Loucy (cell line): ENCODE measurements at regions not wholly inside any gene's neighbourhood (a gene's known extent, or its start where the extent isn't known, plus 50 kb on each side); places are given as distances from the start of the nearest gene placed in this dataset.
A peak's percentile ranks its signal among the peaks of the same experiment; 100 is the strongest.

Experiments
- H2AFZ ChIP-seq: fragments of 200-600 bp; sonication (generic); 2 replicates; pipeline ENCODE4 v1.6.0; 2016; ENCODE audit warnings: antibody characterized with exemption, mild to moderate bottlenecking, low read length, moderate library complexity
- H3F3A ChIP-seq: fragments of 200-600 bp; 2 replicates; pipeline ENCODE4 v1.6.0; 2016; ENCODE audit warnings: antibody characterized with exemption, low read depth, mild to moderate bottlenecking
- H3K27me3 ChIP-seq: fragments of 200-600 bp; sonication (generic); 2 replicates; pipeline ENCODE4 v1.6.1; 2014; ENCODE audit warnings: low read length, mild to moderate bottlenecking; ENCODE audit not compliant: insufficient read depth, poor library complexity, severe bottlenecking
- H3K36me3 ChIP-seq: fragments of 200-600 bp; sonication (generic); 2 replicates; pipeline ENCODE4 v1.6.1; 2016; ENCODE audit warnings: low read length; ENCODE audit not compliant: insufficient read depth
- H3K4me1 ChIP-seq: fragments of 200-600 bp; sonication (generic); 2 replicates; pipeline ENCODE4 v1.5.1; 2014; ENCODE audit warnings: low read length, mild to moderate bottlenecking; ENCODE audit not compliant: insufficient read depth, poor library complexity, severe bottlenecking
- H3K4me2 ChIP-seq: fragments of 200-600 bp; sonication (generic); 2 replicates; pipeline ENCODE4 v1.6.0; 2014; ENCODE audit warnings: antibody characterized with exemption, low read length, low read depth, mild to moderate bottlenecking; ENCODE audit not compliant: poor library complexity, severe bottlenecking
- H3K4me3 ChIP-seq: fragments of 200-600 bp; sonication (generic); 2 replicates; pipeline ENCODE4 v1.5.1; 2014; ENCODE audit warnings: low read length, mild to moderate bottlenecking, mixed read lengths; ENCODE audit not compliant: poor library complexity, severe bottlenecking
- H3K79me2 ChIP-seq: fragments of 200-600 bp; sonication (generic); 2 replicates; pipeline ENCODE4 v1.6.1; 2014; ENCODE audit warnings: low read length; ENCODE audit not compliant: insufficient read depth
- H3K9ac ChIP-seq: fragments of 200-600 bp; sonication (generic); 2 replicates; pipeline ENCODE4 v1.6.0; 2014; ENCODE audit warnings: mild to moderate bottlenecking, low read depth, low read length, moderate library complexity; ENCODE audit not compliant: poor library complexity, severe bottlenecking
- H3K9me2 ChIP-seq: fragments of 200-600 bp; sonication (generic); replicated peaks from 2 replicates; pipeline ENCODE4 v1.6.1; 2016; ENCODE audit warnings: low read depth, low read length, mixed read lengths
- H3K9me3 ChIP-seq: fragments of 200-600 bp; sonication (generic); 2 replicates; pipeline ENCODE4 v1.6.1; 2014; ENCODE audit warnings: mild to moderate bottlenecking, antibody characterized with exemption, low read length, low read depth; ENCODE audit not compliant: insufficient read depth
- H4K20me1 ChIP-seq: fragments of 200-600 bp; sonication (generic); 2 replicates; pipeline ENCODE4 v1.6.0; 2014; ENCODE audit warnings: antibody characterized with exemption, low read length, mild to moderate bottlenecking; ENCODE audit not compliant: insufficient read depth, poor library complexity, severe bottlenecking
- CTCF ChIP-seq: fragments of 200-600 bp; sonication (generic); conservative IDR thresholded peaks from 2 replicates; pipeline ENCODE4 v1.5.1; 2014; ENCODE audit warnings: mild to moderate bottlenecking, antibody characterized with exemption, low read length
- EZH2phosphoT487 ChIP-seq: fragments of 200-600 bp; IDR thresholded peaks from 2 replicates; pipeline ENCODE4 v1.6.1; 2018; ENCODE audit warnings: antibody characterized with exemption, mild to moderate bottlenecking, moderate library complexity, borderline replicate concordance

GRCh38 chr3:46092702-46093080, 65.4 kb upstream of the XCR1 start:
- Histone ChIP-seq H3K4me3 (peak overlapping the region; percentile 2), H3K27me3 (no peaks in the 10 kb centered on the region), H3K4me1 (peaks cover 39% of the 10 kb centered on the region), H3K9me2 (no peaks in the 10 kb centered on the region), H3K79me2 (no peaks in the 10 kb centered on the region), H4K20me1 (no peaks in the 10 kb centered on the region), H3K36me3 (no peaks in the 10 kb centered on the region), H3K4me2 (peak overlapping the region; percentile 61), H2AFZ (no peak overlapping the region), H3K9me3 (no peaks in the 10 kb centered on the region), H3K9ac (peak overlapping the region; percentile 35), H3F3A (no peaks in the 10 kb centered on the region; the same call in 1 of the 2 replicates)
- no peak for TF ChIP-seq EZH2phosphoT487
- TF ChIP-seq CTCF, result no peak; the same call in 1 of the 2 replicates

- H3K9ac ChIP-seq, result no peak overlapping the region
These were observed 64.7 kb upstream of the XCR1 start for GRCh38 chr3:46091741-46092701.

GRCh38 chr3:46091046-46091445, 63.8 kb upstream of the XCR1 start:
- Histone ChIP-seq H3K27me3 (no peaks in the 10 kb centered on the region), H4K20me1 (no peaks in the 10 kb centered on the region), H3F3A (no peaks in the 10 kb centered on the region), H3K4me2 (no peak overlapping the region), H3K79me2 (no peaks in the 10 kb centered on the region), H3K4me1 (peaks cover 26% of the 10 kb centered on the region), H2AFZ (no peak overlapping the region), H3K9me2 (no peaks in the 10 kb centered on the region), H3K36me3 (no peaks in the 10 kb centered on the region), H3K9ac (no peak overlapping the region), H3K4me3 (no peak overlapping the region), H3K9me3 (no peaks in the 10 kb centered on the region)
- no peak for TF ChIP-seq EZH2phosphoT487
- TF ChIP-seq CTCF, result no peak

More at GRCh38 chr3:46091741-46092701, 64.7 kb upstream of the XCR1 start:
- no peaks in the 10 kb centered on the region for H3K27me3 ChIP-seq
- TF ChIP-seq EZH2phosphoT487, result no peak
- no peak for TF ChIP-seq CTCF
- H3K9me2 ChIP-seq, result no peaks in the 10 kb centered on the region
- H4K20me1 ChIP-seq, result no peaks in the 10 kb centered on the region
- H2AFZ ChIP-seq, result 0 out of 2 replicates have a peak overlapping the region, but pooled peaks have one; percentile 6
- H3K36me3 ChIP-seq, result no peaks in the 10 kb centered on the region
- H3K9me3 ChIP-seq, result no peaks in the 10 kb centered on the region
- no peaks in the 10 kb centered on the region for H3K79me2 ChIP-seq
- H3K4me2 ChIP-seq, result peak overlapping the region; percentile 61
- H3F3A ChIP-seq, result no peaks in the 10 kb centered on the region
- no peak overlapping the region for H3K4me3 ChIP-seq
- H3K4me1 ChIP-seq, result peaks cover 33% of the 10 kb centered on the region
